ENCODE measurements at regions not wholly inside any gene's neighbourhood (a gene's known extent, or its start where the extent isn't known, plus 50 kb on each side); places are given as distances from the start of the nearest gene placed in this dataset.

GRCh38 chr1:80044662-80045061, 1038.1 kb upstream of the ADGRL4 start:
- Histone ChIP-seq H3K4me1 (ENCODE audit: control insufficient read depth, insufficient read depth, low read length) (peaks cover 3% of the 10 kb centered on the region), H3K36me3 (ENCODE audit: control insufficient read depth, insufficient read depth, low read length) (no peaks in the 10 kb centered on the region), H3K4me3 (ENCODE audit: low read length) (no peak overlapping the region), H3K9ac (ENCODE audit: extremely low read depth, low read length, poor library complexity, severe bottlenecking) (no peak overlapping the region), H3K9me3 (ENCODE audit: control insufficient read depth, low read length) (no peaks in the 10 kb centered on the region), H3K27ac (ENCODE audit: low read depth, low read length) (no peak overlapping the region), H3K27me3 (ENCODE audit: control insufficient read depth, insufficient read depth, low read length, poor library complexity, severe bottlenecking) (no peaks in the 10 kb centered on the region)
- Mint-ChIP-seq H3K27me3 (ENCODE audit: insufficient read depth) (no peaks in the 10 kb centered on the region), H3K4me1 (peaks cover 18% of the 10 kb centered on the region), H3K4me3 (no peak overlapping the region), H3K27ac (no peak overlapping the region), H3K36me3 (ENCODE audit: low read depth) (no peaks in the 10 kb centered on the region), H3K9me3 (no peaks in the 10 kb centered on the region)
- no peak for TF ChIP-seq CTCF (conservative IDR thresholded peaks at IDR 0.05)
- no peak for DNase-seq

GRCh38 chr1:80036690-80037432, 1030.3 kb upstream of the ADGRL4 start:
- Histone ChIP-seq H3K4me3 (ENCODE audit: low read length) (no peak overlapping the region), H3K36me3 (ENCODE audit: control insufficient read depth, insufficient read depth, low read length) (no peaks in the 10 kb centered on the region), H3K4me1 (ENCODE audit: control insufficient read depth, insufficient read depth, low read length) (peaks cover 1% of the 10 kb centered on the region), H3K27me3 (ENCODE audit: control insufficient read depth, insufficient read depth, low read length, poor library complexity, severe bottlenecking) (no peaks in the 10 kb centered on the region), H3K27ac (ENCODE audit: low read depth, low read length) (no peak overlapping the region), H3K9me3 (ENCODE audit: control insufficient read depth, low read length) (no peaks in the 10 kb centered on the region), H3K9ac (ENCODE audit: extremely low read depth, low read length, poor library complexity, severe bottlenecking) (no peak overlapping the region)
- TF ChIP-seq CTCF (conservative IDR thresholded peaks at IDR 0.05) = no peak
- no peak overlapping the region for H3K4me3 Mint-ChIP-seq
- no peaks in the 10 kb centered on the region for H3K9me3 Mint-ChIP-seq
- H3K27me3 Mint-ChIP-seq (ENCODE audit: insufficient read depth) = no peaks in the 10 kb centered on the region
- H3K36me3 Mint-ChIP-seq (ENCODE audit: low read depth) = no peaks in the 10 kb centered on the region
- no peak for DNase-seq
- WGBS, 2 experiments (ENCODE audit: insufficient coverage in 1 of 2, insufficient read length in 1 of 2) = 93% methylated on average over 3 of the region's 3 CpGs; no CpG with 5 or more reads in 1 of the 2 experiments
- H3K27ac Mint-ChIP-seq = peak overlapping the region; percentile 55
- H3K4me1 Mint-ChIP-seq = peaks cover 11% of the 10 kb centered on the region

GRCh38 chr1:80023358-80023757, 1016.8 kb upstream of the ADGRL4 start:
- TF ChIP-seq CTCF (conservative IDR thresholded peaks at IDR 0.05) = no peak
- H3K36me3 ChIP-seq (ENCODE audit: control insufficient read depth, insufficient read depth, low read length) = no peaks in the 10 kb centered on the region
- DNase-seq = no peak
- no peak overlapping the region for H3K9ac ChIP-seq (ENCODE audit: extremely low read depth, low read length, poor library complexity, severe bottlenecking)
- no peaks in the 10 kb centered on the region for H3K27me3 ChIP-seq (ENCODE audit: control insufficient read depth, insufficient read depth, low read length, poor library complexity, severe bottlenecking)
- no peaks in the 10 kb centered on the region for H3K9me3 ChIP-seq (ENCODE audit: control insufficient read depth, low read length)
- peaks cover under 1% of the 10 kb centered on the region for H3K4me1 ChIP-seq (ENCODE audit: control insufficient read depth, insufficient read depth, low read length)
- Mint-ChIP-seq H3K27ac (no peak overlapping the region), H3K4me1 (peaks cover 2% of the 10 kb centered on the region), H3K4me3 (no peak overlapping the region), H3K36me3 (ENCODE audit: low read depth) (no peaks in the 10 kb centered on the region), H3K27me3 (ENCODE audit: insufficient read depth) (no peaks in the 10 kb centered on the region), H3K9me3 (no peaks in the 10 kb centered on the region)
- no peak overlapping the region for H3K27ac ChIP-seq (ENCODE audit: low read depth, low read length)
- WGBS, 2 experiments (ENCODE audit: insufficient coverage in 1 of 2, insufficient read length in 1 of 2) = 100% methylated on average over 1 of the region's 1 CpG; no CpG with 5 or more reads in 1 of the 2 experiments
- no peak overlapping the region for H3K4me3 ChIP-seq (ENCODE audit: low read length)

Measured in endodermal cell (in vitro differentiated cells).